ENCODE measurements at regions not wholly inside any gene's neighbourhood (a gene's known extent, or its start where the extent isn't known, plus 50 kb on each side); places are given as distances from the start of the nearest gene placed in this dataset.

GRCh38 chr11:127607487-127608085, 607.0 kb upstream of the KIRREL3 start:
- TF ChIP-seq POLR2A (IDR thresholded peaks at IDR 0.05; ENCODE audit: low read depth, low read length) (no peak), RAD21 (IDR thresholded peaks at IDR 0.05; ENCODE audit: low read length) (no peak)
